GM13977 (cell line): ENCODE measurements at regions not wholly inside any gene's neighbourhood (a gene's known extent, or its start where the extent isn't known, plus 50 kb on each side); places are given as distances from the start of the nearest gene placed in this dataset.
"Not testable (repeated sequence)": the region's sequence is repeated elsewhere in the genome, so short reads cannot be mapped to it uniquely, and the experiment has no call there.

Experiments
- DNase-seq: peaks from one replicate; pipeline ENCODE4 v3.0.0; 2012; ENCODE audit warnings: low spot score
- CTCF ChIP-seq: IDR thresholded peaks from 2 replicates; pipeline ENCODE4 v1.5.1; 2012; ENCODE audit warnings: mild to moderate bottlenecking, control low read depth; ENCODE audit not compliant: insufficient read depth; ENCODE audit errors: extremely low read depth, missing control alignments
- in situ Hi-C: fragments of 300-500 bp; cut with MboI; formaldehyde crosslinking; loops from one replicate; pipeline ENCODE4 v1.12.0; 2022; ENCODE audit warnings: low sequenced_read_pairs, low pct_unique_long_range_greater_than_20kb, mixed read lengths, inconsistent platforms; ENCODE audit not compliant: unreplicated experiment

- in situ Hi-C loops, result loop anchor here (25.0 kb wide), 1 partner anchor 426 kb away; the partner anchor contains the start of gene SPZ1
- no peak for TF ChIP-seq CTCF
- DNase-seq, result no peak
These were observed 104.6 kb downstream of the MTX3 start for GRCh38 chr5:79886456-79886855.

- in situ Hi-C loops, result loop anchor here (10.0 to 25.0 kb wide), 2 partner anchors 205 to 432 kb away; partner anchors contain the start of gene SPZ1
- not testable (repeated sequence) for DNase-seq
These were observed 111.2 kb downstream of the MTX3 start for GRCh38 chr5:79879880-79880279.

GRCh38 chr5:79878721-79879336 is 112.2 kb downstream of the MTX3 start:
- in situ Hi-C loops, result loop anchor here (10.0 to 25.0 kb wide), 2 partner anchors 206 to 433 kb away; partner anchors contain the start of gene SPZ1
- DNase-seq, result peak; percentile 31
- peak; percentile 56 for TF ChIP-seq CTCF

- no peak for DNase-seq
- no peak for TF ChIP-seq CTCF
- in situ Hi-C loops, result loop anchor here (10.0 to 25.0 kb wide), 2 partner anchors 207 to 434 kb away; partner anchors contain the start of gene SPZ1
These were observed 112.9 kb downstream of the MTX3 start for GRCh38 chr5:79878136-79878679.

GRCh38 chr5:79876456-79876855 is 114.6 kb downstream of the MTX3 start:
- no peak for TF ChIP-seq CTCF
- no peak for DNase-seq
- in situ Hi-C loops, result loop anchor here (10.0 to 25.0 kb wide), 2 partner anchors 208 to 436 kb away; partner anchors contain the start of gene SPZ1

- TF ChIP-seq CTCF, result no peak
- in situ Hi-C loops, result loop anchor here (10.0 to 25.0 kb wide), 2 partner anchors 210 to 437 kb away; partner anchors contain the start of gene SPZ1
- no peak for DNase-seq
These were observed 115.8 kb downstream of the MTX3 start for GRCh38 chr5:79875230-79875629.

- in situ Hi-C loops, result loop anchor here (10.0 kb wide), 1 partner anchor 212 kb away; no protein-coding TSS in a partner anchor
- TF ChIP-seq CTCF, result no peak
These were observed 117.9 kb downstream of the MTX3 start for GRCh38 chr5:79873187-79873586.

More at GRCh38 chr5:79873187-79873586, 117.9 kb downstream of the MTX3 start:
- no peak for DNase-seq
